Ishikawa (cell line): ENCODE measurements at regions not wholly inside any gene's neighbourhood (a gene's known extent, or its start where the extent isn't known, plus 50 kb on each side); places are given as distances from the start of the nearest gene placed in this dataset.

Experiments used
- EP300 ChIP-seq: IDR thresholded peaks from 2 replicates; pipeline ENCODE4 v1.6.1; 2012; ENCODE audit warnings: borderline replicate concordance
- FOXM1 ChIP-seq: IDR thresholded peaks from 2 replicates; pipeline ENCODE4 v1.6.1; 2012; ENCODE audit warnings: low read depth, borderline replicate concordance
- RAD21 ChIP-seq: IDR thresholded peaks from 2 replicates; pipeline ENCODE4 v1.6.1; 2012; ENCODE audit warnings: low read depth
- TAF1 ChIP-seq: IDR thresholded peaks from 2 replicates; pipeline ENCODE4 v1.6.1; 2012; ENCODE audit warnings: low read depth, mild to moderate bottlenecking
- YY1 ChIP-seq: IDR thresholded peaks from 2 replicates; pipeline ENCODE4 v1.6.1; 2012; ENCODE audit warnings: low read depth

DNA sequence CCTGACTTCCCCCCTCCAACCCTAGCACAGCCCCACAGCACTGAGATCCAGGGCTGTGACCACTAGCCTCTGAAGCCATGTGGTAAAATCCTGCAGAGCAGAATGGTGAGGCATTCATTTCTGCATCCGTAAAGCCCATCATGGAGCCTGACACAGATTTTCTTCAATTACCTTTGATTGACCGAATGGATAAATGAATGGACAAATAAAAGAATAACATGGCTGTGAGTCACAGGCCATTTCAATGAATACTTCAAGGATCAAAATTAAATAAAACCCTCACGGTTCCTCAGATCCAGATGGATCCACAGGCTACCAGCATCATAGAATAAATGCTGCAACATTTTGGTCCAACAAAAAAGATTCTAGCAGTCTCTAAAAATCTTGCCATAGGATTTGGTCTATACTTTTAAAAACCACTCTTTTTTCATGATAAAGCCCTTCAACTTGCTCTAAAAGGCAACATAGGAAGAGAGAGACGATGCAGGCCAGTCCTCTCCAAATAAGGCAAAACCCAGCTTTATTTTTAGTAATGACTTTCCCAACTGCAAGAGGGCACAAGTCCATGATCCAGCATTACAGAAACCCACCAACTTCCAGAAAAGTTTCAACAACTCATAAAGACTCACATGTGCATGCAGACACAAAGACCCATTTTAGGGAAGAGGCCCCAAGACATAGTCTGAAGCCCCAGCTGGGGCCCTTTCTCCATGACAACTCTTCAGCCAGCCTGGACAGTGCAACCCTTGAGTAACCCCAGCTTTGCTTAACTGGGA is 52.4 kb upstream of the MRPS22 start:
- TF ChIP-seq TAF1 (no peak), FOXM1 (no peak), YY1 (no peak), RAD21 (no peak), EP300 (no peak)
